HCT116 (cell line): ENCODE measurements at regions not wholly inside any gene's neighbourhood (a gene's known extent, or its start where the extent isn't known, plus 50 kb on each side); places are given as distances from the start of the nearest gene placed in this dataset.

ENCODE experiments used
- ATAC-seq: fragments of 200-7000 bp; cut with Tn5 transposase; 2 replicates; pipeline ENCODE4 v1.9.1; 2020; ENCODE audit warnings: mild to moderate bottlenecking, moderate library complexity
- BruUV-seq: library from RNA; stranded (reverse); fragments of 400-500 nt; replicated peaks from 2 replicates; lab custom pipeline; 2021; lab: Mats Ljungman, UMichigan
- CTCF ChIA-PET: fragments of 300-600 bp; sonication (Branson Sonifier 250); formaldehyde crosslinking; loops from one replicate; lab custom pipeline; 2021; ENCODE audit warnings: antibody characterized with exemption; lab: Charles Lee
- POLR2A ChIA-PET: fragments of 300-600, 350-600 bp; sonication (Branson Sonifier 250); formaldehyde crosslinking; loops from one replicate; lab custom pipeline; 2021; ENCODE audit warnings: antibody characterized with exemption; lab: Charles Lee
- RAD21 ChIA-PET, 2 experiments: fragments of 300-600 bp; sonication (Branson Sonifier 250); formaldehyde crosslinking; loops; one replicate each; lab custom pipeline; 2023; ENCODE audit warnings: low total read pairs in 2 of 2; ENCODE audit not compliant: uncharacterized antibody in 2 of 2, unreplicated experiment in 2 of 2, low non-redundant PET in 1 of 2; lab: Charles Lee
- DNase-seq: peaks from one replicate; pipeline ENCODE4 v3.0.0-alpha.2; 2010; ENCODE audit warnings: low read depth, low spot score
- H2AFZ ChIP-seq: fragments of 200-600 bp; shearing (Covaris generic), sonication (generic); 2 replicates; pipeline ENCODE4 v1.6.1; 2017; ENCODE audit warnings: low read depth, mixed run types, mixed read lengths, antibody characterized with exemption, low read length; ENCODE audit not compliant: poor library complexity, severe bottlenecking
- H3K27ac ChIP-seq: 2 replicates; pipeline ENCODE4 v1.5.1; 2012; ENCODE audit warnings: low read depth, low read length
- H3K27me3 ChIP-seq: fragments of 200-600 bp; sonication (generic); 2 replicates; pipeline ENCODE4 v1.6.1; 2016; ENCODE audit warnings: mixed run types, low read length, mixed read lengths; ENCODE audit not compliant: insufficient read depth
- H3K36me3 ChIP-seq, 2 experiments: fragments of 200-500 bp in 1 of 2; fragments of 200-600 bp in 1 of 2; sonication (Bioruptor generic) in 1 of 2; sonication (generic) in 1 of 2; 2 replicates each; pipeline versions ENCODE4 v1.5.1 to v1.6.1; 2014 to 2016; ENCODE audit warnings: low read length in 2 of 2, inconsistent platforms in 1 of 2, mixed read lengths in 1 of 2, mixed run types in 1 of 2; ENCODE audit not compliant: insufficient read depth in 2 of 2, control insufficient read depth in 1 of 2
- H3K4me1 ChIP-seq, 2 experiments: fragments of 200-600 bp in 1 of 2; sonication (generic) in 1 of 2; 2 replicates each; pipeline versions ENCODE4 v1.5.1 to v1.6.1; 2012 to 2017; ENCODE audit warnings: low read length in 2 of 2, inconsistent platforms in 1 of 2, mild to moderate bottlenecking in 1 of 2, mixed read lengths in 1 of 2, mixed run types in 1 of 2, moderate library complexity in 1 of 2; ENCODE audit not compliant: insufficient read depth in 2 of 2, control insufficient read depth in 1 of 2
- H3K4me2 ChIP-seq: fragments of 200-600 bp; sonication (generic); 2 replicates; pipeline ENCODE4 v1.6.1; 2017; ENCODE audit warnings: mixed run types, low read length, mixed read lengths
- H3K4me3 ChIP-seq, 2 experiments: fragments of 200-600 bp in 1 of 2; sonication (generic) in 1 of 2; replicated peaks in 1 of 2; 2 replicates each; pipeline ENCODE4 v1.5.1; 2011 to 2016; ENCODE audit warnings: low read length in 2 of 2, control low read depth in 1 of 2, low read depth in 1 of 2, mild to moderate bottlenecking in 1 of 2, mixed read lengths in 1 of 2, mixed run types in 1 of 2
- H3K79me2 ChIP-seq: fragments of 200-600 bp; sonication (generic); 2 replicates; pipeline ENCODE4 v1.6.1; 2017; ENCODE audit warnings: mild to moderate bottlenecking, mixed run types, low read length, moderate library complexity, mixed read lengths; ENCODE audit not compliant: insufficient read depth
- H3K9ac ChIP-seq: fragments of 200-600 bp; sonication (generic); 2 replicates; pipeline ENCODE4 v1.6.1; 2016; ENCODE audit warnings: low read length, mixed read lengths
- H3K9me2 ChIP-seq: fragments of 200-600 bp; sonication (generic), shearing (Covaris generic); 2 replicates; pipeline ENCODE4 v1.6.1; 2017; ENCODE audit warnings: mixed run types, mild to moderate bottlenecking, moderate library complexity; ENCODE audit not compliant: insufficient read depth
- H3K9me3 ChIP-seq, 2 experiments: fragments of 200-500 bp in 1 of 2; fragments of 200-600 bp in 1 of 2; sonication (Bioruptor generic) in 1 of 2; sonication (generic) in 1 of 2; 2 replicates each; pipeline ENCODE4 v1.6.1; 2014 to 2017; ENCODE audit warnings: low read length in 2 of 2, mixed read lengths in 2 of 2, inconsistent platforms in 1 of 2, low read depth in 1 of 2, mild to moderate bottlenecking in 1 of 2, mixed run types in 1 of 2, moderate library complexity in 1 of 2; ENCODE audit not compliant: control insufficient read depth in 1 of 2, insufficient read depth in 1 of 2
- H4K20me1 ChIP-seq: fragments of 200-600 bp; sonication (generic), shearing (Covaris generic); 2 replicates; pipeline ENCODE4 v1.6.1; 2017; ENCODE audit warnings: mixed run types, mild to moderate bottlenecking, moderate library complexity; ENCODE audit not compliant: insufficient read depth
- ATF3 ChIP-seq: IDR thresholded peaks from 2 replicates; pipeline ENCODE4 v1.6.1; 2012
- CBX3 ChIP-seq: IDR thresholded peaks from 2 replicates; pipeline ENCODE4 v1.6.1; 2012; ENCODE audit warnings: low read depth
- CTCF ChIP-seq, 3 experiments: fragments of 200-600 bp in 1 of 3; sonication (generic) in 1 of 3; IDR thresholded peaks in 2 of 3; conservative IDR thresholded peaks in 1 of 3; 2 replicates each; pipeline ENCODE4 v1.5.1; 2012 to 2017; ENCODE audit warnings: low read depth in 2 of 3, low read length in 2 of 3, antibody characterized with exemption in 1 of 3, borderline replicate concordance in 1 of 3, control low read depth in 1 of 3, mild to moderate bottlenecking in 1 of 3, mixed read lengths in 1 of 3, mixed run types in 1 of 3, moderate library complexity in 1 of 3; ENCODE audit not compliant: insufficient read depth in 1 of 3
- EGR1 ChIP-seq: IDR thresholded peaks from 2 replicates; pipeline ENCODE4 v1.6.1; 2012; ENCODE audit warnings: low read depth
- ELF1 ChIP-seq: IDR thresholded peaks from 2 replicates; pipeline ENCODE4 v1.6.1; 2012; ENCODE audit warnings: low read depth, borderline replicate concordance
- EZH2 ChIP-seq: fragments of 200-600 bp; sonication (generic); IDR thresholded peaks from 2 replicates; pipeline ENCODE4 v1.6.1; 2017; ENCODE audit warnings: antibody characterized with exemption, mixed run types
- EZH2phosphoT487 ChIP-seq: fragments of 200-600 bp; IDR thresholded peaks from 2 replicates; pipeline ENCODE4 v1.6.1; 2018; ENCODE audit warnings: antibody characterized with exemption, borderline replicate concordance
- JUND ChIP-seq: IDR thresholded peaks from 2 replicates; pipeline ENCODE4 v1.6.1; 2012
- MAX ChIP-seq: IDR thresholded peaks from 2 replicates; pipeline ENCODE4 v1.6.1; 2012
- POLR2A ChIP-seq: IDR thresholded peaks from 2 replicates; pipeline ENCODE4 v1.7.0; 2011; ENCODE audit warnings: borderline replicate concordance; ENCODE audit not compliant: insufficient read depth, insufficient read length; ENCODE audit errors: extremely low read depth
- POLR2AphosphoS5 ChIP-seq: IDR thresholded peaks from 2 replicates; pipeline ENCODE4 v1.6.1; 2011; ENCODE audit warnings: mild to moderate bottlenecking, low read depth, low read length, moderate library complexity
- RAD21 ChIP-seq: IDR thresholded peaks from 2 replicates; pipeline ENCODE4 v1.6.1; 2012; ENCODE audit warnings: low read depth, mild to moderate bottlenecking
- REST ChIP-seq: IDR thresholded peaks from 2 replicates; pipeline ENCODE4 v1.6.1; 2012; ENCODE audit warnings: low read depth
- SP1 ChIP-seq: IDR thresholded peaks from 2 replicates; pipeline ENCODE4 v1.6.1; 2012; ENCODE audit warnings: low read depth
- SRF ChIP-seq: IDR thresholded peaks from 2 replicates; pipeline ENCODE4 v1.6.1; 2012; ENCODE audit warnings: low read depth
- TCF7L2 ChIP-seq: IDR thresholded peaks from 2 replicates; pipeline ENCODE4 v1.7.0; 2011; ENCODE audit warnings: borderline replicate concordance, inconsistent platforms; ENCODE audit not compliant: insufficient read depth, insufficient read length; ENCODE audit errors: extremely low read depth
- ZNF274 ChIP-seq: fragments of 200-500 bp; sonication (Bioruptor generic); IDR thresholded peaks from 2 replicates; pipeline ENCODE4 v1.6.1; 2014; ENCODE audit warnings: mild to moderate bottlenecking, low read depth, low read length, inconsistent platforms
- intact Hi-C: fragments of 100-400 bp; cut with micrococcal nuclease; formaldehyde crosslinking; loops from 2 replicates; pipeline ENCODE4 v1.10.0; 2022

DNA sequence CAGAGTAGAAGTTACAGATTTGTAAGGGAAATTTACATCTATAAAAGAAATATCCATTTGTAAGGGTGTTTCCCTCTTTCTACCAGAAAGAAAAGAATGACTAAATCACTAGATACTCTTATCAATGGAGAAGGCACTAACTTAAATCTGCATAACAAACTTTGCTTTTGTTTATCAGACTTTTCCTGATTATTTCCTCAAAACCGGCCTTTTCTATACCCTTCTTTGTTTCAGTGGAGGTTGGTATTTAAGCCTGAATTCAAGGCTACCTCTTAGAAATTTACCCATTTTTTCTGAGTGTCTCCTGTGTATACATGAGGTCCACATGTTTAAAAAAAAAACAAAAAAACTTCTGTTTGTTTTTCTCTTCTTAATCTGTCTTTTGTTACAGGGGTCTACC, 80.4 kb upstream of the GRPR start:
- Histone ChIP-seq H3K4me2 (no peak overlapping the region), H4K20me1 (no peaks in the 10 kb centered on the region), H3K4me1 (no peaks in the 10 kb centered on the region), H3K9ac (no peak overlapping the region), H3K4me3 (no peak overlapping the region), H3K9me2 (no peaks in the 10 kb centered on the region), H3K79me2 (no peaks in the 10 kb centered on the region), H3K27me3 (no peaks in the 10 kb centered on the region), H3K9me3 (no peaks in the 10 kb centered on the region), H2AFZ (no peak overlapping the region), H3K27ac (no peak overlapping the region), H3K36me3 (no peaks in the 10 kb centered on the region)
- DNase-seq (no peak), ATAC-seq (no peak)
- TF ChIP-seq MAX, result no peak
- no peak for TF ChIP-seq CTCF (IDR thresholded peaks at IDR 0.05 in 2 of 3, conservative IDR thresholded peaks at IDR 0.05 in 1 of 3; ENCODE audit: borderline replicate concordance in 1 of 3, insufficient read depth in 1 of 3, low read depth in 2 of 3, low read length in 2 of 3)
- TF ChIP-seq ZNF274, result no peak
- no peak for TF ChIP-seq EZH2
- no peak for TF ChIP-seq EZH2phosphoT487
- TF ChIP-seq SP1, result no peak
- no peak for TF ChIP-seq TCF7L2
- TF ChIP-seq RAD21, result no peak
- no peak for TF ChIP-seq JUND
- no peak for TF ChIP-seq ELF1
- TF ChIP-seq POLR2A, result no peak
- no peak for TF ChIP-seq POLR2AphosphoS5
- no peak for TF ChIP-seq SRF
- TF ChIP-seq CBX3, result no peak
- no peak for TF ChIP-seq REST
- no peak for TF ChIP-seq ATF3
- TF ChIP-seq EGR1, result no peak
- intact Hi-C loops, result no loop called here
- ChIA-PET POLR2A (no interaction called here), RAD21 (no interaction called here), CTCF (no interaction called here)
- no TSS peak for BruUV-seq
